CD4-positive, alpha-beta T cell (primary cell): ENCODE measurements at regions not wholly inside any gene's neighbourhood (a gene's known extent, or its start where the extent isn't known, plus 50 kb on each side); places are given as distances from the start of the nearest gene placed in this dataset.

ENCODE experiments used
- ATAC-seq: fragments of 200-7000 bp; cut with Tn5 transposase; one replicate; pipeline ENCODE4 v1.10.0; 2022; ENCODE audit warnings: mild to moderate bottlenecking; ENCODE audit not compliant: poor library complexity
- CTCF ChIA-PET: fragments of 350-600 bp; sonication (Branson Sonifier 250); formaldehyde crosslinking; loops from one replicate; lab custom pipeline; 2021; ENCODE audit warnings: antibody characterized with exemption, inconsistent platforms; lab: Charles Lee
- POLR2A ChIA-PET: fragments of 350-600 bp; sonication (Branson Sonifier 250); formaldehyde crosslinking; loops from one replicate; lab custom pipeline; 2021; ENCODE audit warnings: antibody characterized with exemption, inconsistent platforms; lab: Charles Lee
- DNase-seq, 14 experiments: peaks; one replicate each; pipeline ENCODE4 v3.0.0-alpha.2; 2013 to 2020; ENCODE audit warnings: mixed read lengths in 2 of 14
- H3K27ac ChIP-seq, 2 donors: one replicate each; pipeline versions ENCODE4 v1.5.1 to v1.7.0; 2013; ENCODE audit warnings: low read length in 2 of 2, low read depth in 1 of 2, mild to moderate bottlenecking in 1 of 2
- H3K27me3 ChIP-seq, 2 experiments: 1 replicate in 1 of 2; 2 replicates in 1 of 2; pipeline versions ENCODE4 v1.6.1 to v1.7.0; 2013; ENCODE audit warnings: low read length in 2 of 2, control low read depth in 1 of 2, mild to moderate bottlenecking in 1 of 2, moderate library complexity in 1 of 2; ENCODE audit not compliant: insufficient read depth in 2 of 2, control insufficient read depth in 1 of 2
- H3K36me3 ChIP-seq: one replicate; pipeline ENCODE4 v1.6.1; 2013; ENCODE audit warnings: low read length, control low read depth; ENCODE audit not compliant: insufficient read depth
- H3K4me1 ChIP-seq: one replicate; pipeline ENCODE4 v1.6.1; 2013; ENCODE audit warnings: low read length, control low read depth; ENCODE audit not compliant: insufficient read depth
- H3K4me3 ChIP-seq: one replicate; pipeline ENCODE4 v1.5.1; 2013; ENCODE audit warnings: mild to moderate bottlenecking, low read length, moderate library complexity
- H3K9me3 ChIP-seq, 2 experiments: 1 replicate in 1 of 2; 2 replicates in 1 of 2; pipeline versions ENCODE4 v1.6.1 to v1.7.0; 2013; ENCODE audit warnings: low read length in 2 of 2, mild to moderate bottlenecking in 2 of 2, control low read depth in 1 of 2, moderate library complexity in 1 of 2; ENCODE audit not compliant: control insufficient read depth in 1 of 2, insufficient read depth in 1 of 2
- H3K27ac Mint-ChIP-seq: one replicate; pipeline ENCODE4 v1.8.0; 2020; ENCODE audit warnings: mixed read lengths
- H3K27me3 Mint-ChIP-seq: one replicate; pipeline ENCODE4 v1.8.0; 2021; ENCODE audit warnings: mixed read lengths
- H3K36me3 Mint-ChIP-seq: one replicate; pipeline ENCODE4 v1.8.0; 2021; ENCODE audit warnings: low read depth, mixed read lengths
- H3K4me1 Mint-ChIP-seq: one replicate; pipeline ENCODE4 v1.8.0; 2021; ENCODE audit warnings: low read depth, mixed read lengths
- H3K4me3 Mint-ChIP-seq: one replicate; pipeline ENCODE4 v1.8.0; 2020; ENCODE audit warnings: mild to moderate bottlenecking, mixed read lengths
- H3K9me3 Mint-ChIP-seq: one replicate; pipeline ENCODE4 v1.8.0; 2020; ENCODE audit warnings: mixed read lengths
- intact Hi-C, 2 experiments: fragments of 100-400 bp; cut with DNase I in 1 of 2; cut with micrococcal nuclease in 1 of 2; formaldehyde crosslinking; loops; one replicate each; pipeline versions ENCODE4 v1.15.1 to v1.9.0; 2023 to 2025; cut with DNase I, micrococcal nuclease
- TF ChIP-seq, protein P1 (sequence below): fragments of 200-600 bp; IDR thresholded peaks from one replicate; pipeline ENCODE4 v1.8.0; 2022; ENCODE audit warnings: antibody characterized with exemption, mild to moderate bottlenecking

GRCh38 chr2:196468394-196468793, 171.1 kb upstream of the CCDC150 start:
- DNase-seq (no peak), ATAC-seq (no peak)
- H3K9me3 Mint-ChIP-seq, result no peaks in the 10 kb centered on the region
- H3K36me3 Mint-ChIP-seq, result no peaks in the 10 kb centered on the region
- Histone ChIP-seq H3K9me3 (no peaks in the 10 kb centered on the region), H3K4me3 (no peak overlapping the region), H3K27me3 (peaks cover 0 to 5% of the 10 kb centered on the region in 2 experiments), H3K36me3 (no peaks in the 10 kb centered on the region), H3K4me1 (no peaks in the 10 kb centered on the region), H3K27ac (no peak overlapping the region)
- ChIA-PET POLR2A (no interaction called here), CTCF (no interaction called here)
- TF ChIP-seq, protein P1, sequence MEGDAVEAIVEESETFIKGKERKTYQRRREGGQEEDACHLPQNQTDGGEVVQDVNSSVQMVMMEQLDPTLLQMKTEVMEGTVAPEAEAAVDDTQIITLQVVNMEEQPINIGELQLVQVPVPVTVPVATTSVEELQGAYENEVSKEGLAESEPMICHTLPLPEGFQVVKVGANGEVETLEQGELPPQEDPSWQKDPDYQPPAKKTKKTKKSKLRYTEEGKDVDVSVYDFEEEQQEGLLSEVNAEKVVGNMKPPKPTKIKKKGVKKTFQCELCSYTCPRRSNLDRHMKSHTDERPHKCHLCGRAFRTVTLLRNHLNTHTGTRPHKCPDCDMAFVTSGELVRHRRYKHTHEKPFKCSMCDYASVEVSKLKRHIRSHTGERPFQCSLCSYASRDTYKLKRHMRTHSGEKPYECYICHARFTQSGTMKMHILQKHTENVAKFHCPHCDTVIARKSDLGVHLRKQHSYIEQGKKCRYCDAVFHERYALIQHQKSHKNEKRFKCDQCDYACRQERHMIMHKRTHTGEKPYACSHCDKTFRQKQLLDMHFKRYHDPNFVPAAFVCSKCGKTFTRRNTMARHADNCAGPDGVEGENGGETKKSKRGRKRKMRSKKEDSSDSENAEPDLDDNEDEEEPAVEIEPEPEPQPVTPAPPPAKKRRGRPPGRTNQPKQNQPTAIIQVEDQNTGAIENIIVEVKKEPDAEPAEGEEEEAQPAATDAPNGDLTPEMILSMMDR, result no peak
- H3K27me3 Mint-ChIP-seq, result peaks cover 38% of the 10 kb centered on the region
- H3K27ac Mint-ChIP-seq, result no peak overlapping the region
- intact Hi-C loops, result no loop called here
- H3K4me1 Mint-ChIP-seq, result no peaks in the 10 kb centered on the region
- no peak overlapping the region for H3K4me3 Mint-ChIP-seq

- TF ChIP-seq, protein P1, result no peak
- no peak overlapping the region for H3K4me3 ChIP-seq
- ChIA-PET CTCF (no interaction called here), POLR2A (no interaction called here)
- H3K4me3 Mint-ChIP-seq, result no peak overlapping the region
- H3K9me3 Mint-ChIP-seq, result no peaks in the 10 kb centered on the region
- H3K27me3 ChIP-seq, result peaks cover under 1 to 5% of the 10 kb centered on the region in 2 experiments
- H3K36me3 Mint-ChIP-seq, result no peaks in the 10 kb centered on the region
- ATAC-seq (no peak), DNase-seq (no peak)
- intact Hi-C loops, result no loop called here
- no peaks in the 10 kb centered on the region for H3K36me3 ChIP-seq
- H3K9me3 ChIP-seq, result no peaks in the 10 kb centered on the region
- no peaks in the 10 kb centered on the region for H3K4me1 ChIP-seq
- H3K27ac ChIP-seq, result no peak overlapping the region
- no peaks in the 10 kb centered on the region for H3K4me1 Mint-ChIP-seq
- peaks cover 12% of the 10 kb centered on the region for H3K27me3 Mint-ChIP-seq
- no peak overlapping the region for H3K27ac Mint-ChIP-seq
Measured at GRCh38 chr2:196473617-196474016, 165.9 kb upstream of the CCDC150 start.

DNA sequence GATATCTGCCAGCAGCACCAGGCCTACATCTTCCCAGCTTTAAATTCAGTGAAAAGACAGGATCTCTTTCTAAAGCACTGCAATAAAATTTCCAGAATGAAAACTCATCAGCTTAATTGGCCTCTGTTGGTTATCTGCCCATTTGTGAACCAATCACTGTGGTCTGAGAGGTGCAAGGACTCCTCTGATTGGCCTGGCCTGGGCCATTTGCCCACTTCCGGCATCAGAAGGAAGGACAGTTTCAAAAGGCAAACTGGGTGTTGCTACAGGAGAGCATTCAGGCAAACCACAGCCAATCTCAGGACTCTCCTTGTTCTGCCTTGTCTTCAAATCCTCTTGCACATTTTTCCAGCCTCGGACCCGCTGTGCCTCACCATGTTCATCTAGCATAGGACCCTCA, 163.9 kb upstream of the CCDC150 start:
- no peak overlapping the region for H3K27ac ChIP-seq
- H3K4me3 ChIP-seq, result no peak overlapping the region
- POLR2A ChIA-PET, result no interaction called here
- TF ChIP-seq, protein P1, result no peak
- ATAC-seq (no peak), DNase-seq (no peak)
- H3K36me3 ChIP-seq, result no peaks in the 10 kb centered on the region
- H3K4me3 Mint-ChIP-seq, result no peak overlapping the region
- peaks cover 0 to 5% of the 10 kb centered on the region in 2 experiments for H3K27me3 ChIP-seq
- intact Hi-C loops, result no loop called here
- no peak overlapping the region for H3K27ac Mint-ChIP-seq
- H3K4me1 Mint-ChIP-seq, result no peaks in the 10 kb centered on the region
- no peaks in the 10 kb centered on the region for H3K9me3 ChIP-seq
- H3K27me3 Mint-ChIP-seq, result peaks cover 22% of the 10 kb centered on the region
- H3K9me3 Mint-ChIP-seq, result no peaks in the 10 kb centered on the region
- no peaks in the 10 kb centered on the region for H3K4me1 ChIP-seq
- CTCF ChIA-PET, result no interaction called here
- no peaks in the 10 kb centered on the region for H3K36me3 Mint-ChIP-seq
